ENCODE measurements at regions not wholly inside any gene's neighbourhood (a gene's known extent, or its start where the extent isn't known, plus 50 kb on each side); places are given as distances from the start of the nearest gene placed in this dataset.

- TF ChIP-seq GATA3 (IDR thresholded peaks at IDR 0.05; ENCODE audit: low read depth, low read length) (no peak), GATA2 (IDR thresholded peaks at IDR 0.05; ENCODE audit: low read depth, low read length) (no peak)
These were observed 1516.3 kb upstream of the MIR17HG start for GRCh38 chr13:89831157-89831556.

All from SH-SY5Y (cell line).